H1 (cell line): ENCODE measurements at regions not wholly inside any gene's neighbourhood (a gene's known extent, or its start where the extent isn't known, plus 50 kb on each side); places are given as distances from the start of the nearest gene placed in this dataset.

Source experiments
- ASH2L ChIP-seq: fragments of 200-600, 300-600 bp; sonication (generic); IDR thresholded peaks from one replicate; pipeline ENCODE4 v1.7.1; 2017; ENCODE audit warnings: low read length
- ATF3 ChIP-seq: IDR thresholded peaks from 2 replicates; pipeline ENCODE4 v1.6.1; 2011; ENCODE audit warnings: low read depth, mild to moderate bottlenecking, low read length; ENCODE audit not compliant: insufficient read depth
- CREB1 ChIP-seq: IDR thresholded peaks from 2 replicates; pipeline ENCODE4 v1.6.1; 2012; ENCODE audit warnings: inconsistent platforms
- CTCF ChIP-seq, 3 experiments: IDR thresholded peaks; 1 replicate in 2 of 3; 2 replicates in 1 of 3; pipeline versions ENCODE4 v1.5.1 to v1.6.1; 2011; ENCODE audit warnings: low read length in 3 of 3, mild to moderate bottlenecking in 3 of 3, inconsistent platforms in 2 of 3, low read depth in 1 of 3, moderate library complexity in 1 of 3; ENCODE audit not compliant: insufficient read depth in 1 of 3; ENCODE audit errors: control extremely low read depth in 1 of 3
- EGR1 ChIP-seq: IDR thresholded peaks from 2 replicates; pipeline ENCODE4 v1.6.1; 2011; ENCODE audit warnings: low read depth, low read length, borderline replicate concordance
- EZH2 ChIP-seq: fragments of 200-600 bp; sonication (generic); IDR thresholded peaks from 2 replicates; pipeline ENCODE4 v1.7.1; 2012; ENCODE audit warnings: low read depth, mild to moderate bottlenecking, moderate library complexity, low read length, inconsistent platforms; ENCODE audit not compliant: severe bottlenecking
- MAX ChIP-seq: IDR thresholded peaks from 2 replicates; pipeline ENCODE4 v1.6.1; 2012; ENCODE audit warnings: inconsistent platforms
- NANOG ChIP-seq: IDR thresholded peaks from 2 replicates; pipeline ENCODE4 v1.6.1; 2011; ENCODE audit warnings: low read length, low read depth, mild to moderate bottlenecking, inconsistent platforms; ENCODE audit not compliant: insufficient read depth, poor library complexity, severe bottlenecking
- POLR2A ChIP-seq, 2 experiments: IDR thresholded peaks; 1 replicate in 1 of 2; 2 replicates in 1 of 2; pipeline ENCODE4 v1.6.1; 2011; ENCODE audit warnings: low read depth in 2 of 2, low read length in 2 of 2, mild to moderate bottlenecking in 2 of 2; ENCODE audit errors: control extremely low read depth in 1 of 2
- RAD21 ChIP-seq, 2 experiments: IDR thresholded peaks in 1 of 2; conservative IDR thresholded peaks in 1 of 2; 2 replicates each; pipeline ENCODE4 v1.6.1; 2011; ENCODE audit warnings: low read depth in 2 of 2, low read length in 2 of 2, improper control_type of control experiment in 1 of 2, inconsistent platforms in 1 of 2, mild to moderate bottlenecking in 1 of 2, moderate library complexity in 1 of 2
- RFX5 ChIP-seq: IDR thresholded peaks from 2 replicates; pipeline ENCODE4 v1.6.1; 2011; ENCODE audit warnings: low read depth, low read length, improper control_type of control experiment, borderline replicate concordance
- RXRA ChIP-seq: IDR thresholded peaks from 2 replicates; pipeline ENCODE4 v1.6.1; 2011; ENCODE audit warnings: low read depth, mild to moderate bottlenecking, low read length, moderate library complexity; ENCODE audit not compliant: insufficient read depth
- SP2 ChIP-seq: IDR thresholded peaks from 2 replicates; pipeline ENCODE4 v1.6.1; 2012; ENCODE audit warnings: mild to moderate bottlenecking, low read length, inconsistent platforms
- TF ChIP-seq, protein P1 (sequence below): IDR thresholded peaks from 2 replicates; pipeline ENCODE4 v1.6.1; 2011; ENCODE audit warnings: low read length, improper control_type of control experiment

- TF ChIP-seq RFX5: no peak
- no peak for TF ChIP-seq EZH2
- no peak for TF ChIP-seq RAD21 (IDR thresholded peaks at IDR 0.05 in 1 of 2, conservative IDR thresholded peaks at IDR 0.05 in 1 of 2; ENCODE audit: low read depth in 2 of 2, low read length in 2 of 2)
- TF ChIP-seq MAX: no peak
- no peak for TF ChIP-seq CTCF (IDR thresholded peaks at IDR 0.05; ENCODE audit: control extremely low read depth in 1 of 3, insufficient read depth in 1 of 3, low read depth in 1 of 3, low read length in 3 of 3)
- TF ChIP-seq NANOG: no peak
- TF ChIP-seq ASH2L: no peak
- no peak for TF ChIP-seq SP2
- TF ChIP-seq CREB1: no peak
- TF ChIP-seq, protein P1, sequence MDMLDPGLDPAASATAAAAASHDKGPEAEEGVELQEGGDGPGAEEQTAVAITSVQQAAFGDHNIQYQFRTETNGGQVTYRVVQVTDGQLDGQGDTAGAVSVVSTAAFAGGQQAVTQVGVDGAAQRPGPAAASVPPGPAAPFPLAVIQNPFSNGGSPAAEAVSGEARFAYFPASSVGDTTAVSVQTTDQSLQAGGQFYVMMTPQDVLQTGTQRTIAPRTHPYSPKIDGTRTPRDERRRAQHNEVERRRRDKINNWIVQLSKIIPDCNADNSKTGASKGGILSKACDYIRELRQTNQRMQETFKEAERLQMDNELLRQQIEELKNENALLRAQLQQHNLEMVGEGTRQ: no peak
- no peak for TF ChIP-seq POLR2A (IDR thresholded peaks at IDR 0.05; ENCODE audit: control extremely low read depth in 1 of 2, low read depth in 2 of 2, low read length in 2 of 2)
- TF ChIP-seq ATF3: no peak
- no peak for TF ChIP-seq EGR1
- TF ChIP-seq RXRA: no peak
Measured at GRCh38 chr3:101172516-101172915, 147.9 kb downstream of the IMPG2 start.
